ENCODE measurements at regions not wholly inside any gene's neighbourhood (a gene's known extent, or its start where the extent isn't known, plus 50 kb on each side); places are given as distances from the start of the nearest gene placed in this dataset.

DNA sequence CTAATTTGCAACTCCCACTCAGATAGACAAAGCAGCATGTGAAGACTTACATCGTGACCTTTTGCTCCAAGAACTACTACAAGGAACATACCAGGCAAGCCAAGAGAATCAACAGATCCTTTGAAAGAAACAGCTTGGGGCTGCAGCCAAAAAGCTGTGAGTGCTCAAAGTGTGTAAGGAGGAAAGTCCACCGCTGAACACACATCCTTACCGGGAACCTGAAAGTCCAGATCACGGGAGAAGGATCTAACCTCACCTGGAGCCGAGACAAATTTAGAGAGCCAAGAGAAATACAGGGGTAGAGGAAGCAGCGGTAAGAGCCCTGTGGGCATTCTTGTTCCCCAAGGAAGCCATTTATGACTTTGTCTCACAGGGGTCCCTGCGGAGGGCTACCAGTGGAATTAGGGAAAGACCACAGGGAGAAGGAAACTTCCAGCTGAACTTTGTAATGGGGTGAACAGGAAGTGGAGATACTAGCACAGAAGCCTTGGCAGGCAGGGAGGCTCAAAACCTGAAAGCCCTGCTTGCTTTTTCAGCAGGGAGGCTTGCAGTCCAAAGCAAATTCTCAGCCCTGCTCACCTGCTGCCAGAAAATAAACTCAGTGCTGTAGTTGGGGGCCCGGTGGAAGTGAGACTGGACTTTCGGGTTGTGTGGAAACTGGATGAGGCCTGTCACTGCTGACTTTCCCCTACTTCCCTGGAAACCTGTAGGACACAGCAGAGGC, 350.2 kb downstream of the DTWD2 start:
- Histone ChIP-seq H4K20me1 (ENCODE audit: insufficient read depth) (no peaks in the 10 kb centered on the region), H3K27me3 (ENCODE audit: insufficient read depth, low read depth) (no peaks in the 10 kb centered on the region), H3K9ac (no peak overlapping the region), H3K4me2 (no peak overlapping the region), H2AFZ (ENCODE audit: low read depth) (no peak overlapping the region), H3K79me2 (ENCODE audit: insufficient read depth, low read depth) (no peaks in the 10 kb centered on the region), H3K27ac (no peak overlapping the region), H3K36me3 (ENCODE audit: insufficient read depth) (no peaks in the 10 kb centered on the region), H3K4me1 (ENCODE audit: low read depth, poor library complexity, severe bottlenecking) (no peaks in the 10 kb centered on the region), H3K4me3 (IDR thresholded peaks at IDR 0.05; ENCODE audit: insufficient read depth, low read depth, low read length) (no peak overlapping the region)
- TF ChIP-seq CTCF (conservative IDR thresholded peaks at IDR 0.05; ENCODE audit: low read depth, low read length) = no peak

- Histone ChIP-seq H3K79me2 (ENCODE audit: insufficient read depth, low read depth) (no peaks in the 10 kb centered on the region), H4K20me1 (ENCODE audit: insufficient read depth) (no peaks in the 10 kb centered on the region), H3K9ac (no peak overlapping the region), H3K4me3 (IDR thresholded peaks at IDR 0.05; ENCODE audit: insufficient read depth, low read depth, low read length) (no peak overlapping the region), H3K4me2 (no peak overlapping the region), H3K27me3 (ENCODE audit: insufficient read depth, low read depth) (no peaks in the 10 kb centered on the region), H3K27ac (no peak overlapping the region), H2AFZ (ENCODE audit: low read depth) (no peak overlapping the region), H3K4me1 (ENCODE audit: low read depth, poor library complexity, severe bottlenecking) (no peaks in the 10 kb centered on the region), H3K36me3 (ENCODE audit: insufficient read depth) (no peaks in the 10 kb centered on the region)
- TF ChIP-seq CTCF (conservative IDR thresholded peaks at IDR 0.05; ENCODE audit: low read depth, low read length) = no peak
Observed at GRCh38 chr5:118628660-118629354, 359.5 kb downstream of the DTWD2 start.

- H3K36me3 ChIP-seq (ENCODE audit: insufficient read depth) = no peaks in the 10 kb centered on the region
- no peaks in the 10 kb centered on the region for H3K4me1 ChIP-seq (ENCODE audit: low read depth, poor library complexity, severe bottlenecking)
- H3K27ac ChIP-seq = no peak overlapping the region
- TF ChIP-seq CTCF (conservative IDR thresholded peaks at IDR 0.05; ENCODE audit: low read depth, low read length) = no peak
- H3K4me2 ChIP-seq = no peak overlapping the region
- no peaks in the 10 kb centered on the region for H4K20me1 ChIP-seq (ENCODE audit: insufficient read depth)
- no peak overlapping the region for H3K9ac ChIP-seq
- H3K4me3 ChIP-seq (IDR thresholded peaks at IDR 0.05; ENCODE audit: insufficient read depth, low read depth, low read length) = no peak overlapping the region
- H3K79me2 ChIP-seq (ENCODE audit: insufficient read depth, low read depth) = no peaks in the 10 kb centered on the region
- no peak overlapping the region for H2AFZ ChIP-seq (ENCODE audit: low read depth)
- H3K27me3 ChIP-seq (ENCODE audit: insufficient read depth, low read depth) = no peaks in the 10 kb centered on the region
Observed at GRCh38 chr5:118620233-118620632, 368.1 kb downstream of the DTWD2 start.

GRCh38 chr5:118619823-118620222, 368.5 kb downstream of the DTWD2 start:
- TF ChIP-seq CTCF (conservative IDR thresholded peaks at IDR 0.05; ENCODE audit: low read depth, low read length) = no peak
- no peaks in the 10 kb centered on the region for H3K27me3 ChIP-seq (ENCODE audit: insufficient read depth, low read depth)
- H3K36me3 ChIP-seq (ENCODE audit: insufficient read depth) = no peaks in the 10 kb centered on the region
- no peaks in the 10 kb centered on the region for H3K4me1 ChIP-seq (ENCODE audit: low read depth, poor library complexity, severe bottlenecking)
- H3K79me2 ChIP-seq (ENCODE audit: insufficient read depth, low read depth) = no peaks in the 10 kb centered on the region
- H2AFZ ChIP-seq (ENCODE audit: low read depth) = no peak overlapping the region
- no peak overlapping the region for H3K4me2 ChIP-seq
- H3K9ac ChIP-seq = no peak overlapping the region
- no peak overlapping the region for H3K27ac ChIP-seq
- no peaks in the 10 kb centered on the region for H4K20me1 ChIP-seq (ENCODE audit: insufficient read depth)
- no peak overlapping the region for H3K4me3 ChIP-seq (IDR thresholded peaks at IDR 0.05; ENCODE audit: insufficient read depth, low read depth, low read length)

Measured in KMS-11 (cell line).